H1 (cell line): ENCODE measurements at regions not wholly inside any gene's neighbourhood (a gene's known extent, or its start where the extent isn't known, plus 50 kb on each side); places are given as distances from the start of the nearest gene placed in this dataset.

ENCODE experiments used
- CTCF ChIA-PET: fragments of 300-600 bp; sonication (Branson Sonifier 250); formaldehyde crosslinking; loops from one replicate; lab custom pipeline; 2021; ENCODE audit not compliant: partially characterized antibody; lab: Charles Lee
- POLR2A ChIA-PET: fragments of 300-600 bp; sonication (Branson Sonifier 250); formaldehyde crosslinking; loops from one replicate; lab custom pipeline; 2021; ENCODE audit warnings: inconsistent platforms; ENCODE audit not compliant: partially characterized antibody; lab: Charles Lee
- DNase-seq, 2 experiments: peaks; one replicate each; pipeline versions ENCODE4 v3.0.0 to v3.0.0-alpha.2; 2010 to 2022; ENCODE audit warnings: low spot score in 2 of 2, low read depth in 1 of 2, mixed read lengths in 1 of 2
- FAIRE-seq: peaks from 2 replicates; lab custom pipeline; 2011; peaks lifted over from hg19 to GRCh38; lab: Jason Lieb, UNC
- H2AFZ ChIP-seq: 2 replicates; pipeline ENCODE4 v1.8.1; 2012; ENCODE audit warnings: low read length, inconsistent platforms
- H2AK5ac ChIP-seq: 2 replicates; pipeline ENCODE4 v1.6.1; 2013; ENCODE audit warnings: low read depth, low read length
- H2BK120ac ChIP-seq: replicated peaks from 2 replicates; pipeline ENCODE3; 2013; ENCODE audit warnings: low read depth, low read length, inconsistent platforms
- H2BK12ac ChIP-seq: 2 replicates; pipeline ENCODE4 v1.6.1; 2013; ENCODE audit warnings: low read depth, low read length
- H2BK15ac ChIP-seq: 2 replicates; pipeline ENCODE4 v1.6.1; 2013; ENCODE audit warnings: low read length
- H2BK20ac ChIP-seq: 2 replicates; pipeline ENCODE4 v1.6.1; 2013; ENCODE audit warnings: low read length
- H2BK5ac ChIP-seq: 2 replicates; pipeline ENCODE4 v1.6.1; 2013; ENCODE audit warnings: low read depth, low read length
- H3K14ac ChIP-seq: 2 replicates; pipeline ENCODE4 v1.6.1; 2013; ENCODE audit warnings: inconsistent platforms; ENCODE audit not compliant: insufficient read length
- H3K18ac ChIP-seq: 2 replicates; pipeline ENCODE4 v1.6.1; 2013; ENCODE audit warnings: low read length; ENCODE audit errors: extremely low read depth
- H3K23ac ChIP-seq: 2 replicates; pipeline ENCODE4 v1.6.1; 2013; ENCODE audit warnings: inconsistent platforms; ENCODE audit not compliant: insufficient read length
- H3K23me2 ChIP-seq: 2 replicates; pipeline ENCODE4 v1.6.1; 2013; ENCODE audit warnings: low read depth, low read length
- H3K27ac ChIP-seq: 2 replicates; pipeline ENCODE4 v1.6.1; 2011; ENCODE audit warnings: low read depth, low read length, inconsistent platforms
- H3K27me3 ChIP-seq, 4 experiments: replicated peaks in 1 of 4; 1 replicate in 1 of 4; 2 replicates in 3 of 4; pipeline versions ENCODE4 v1.6.1 to v1.8.1; 2011 to 2013; ENCODE audit warnings: low read length in 3 of 4, mild to moderate bottlenecking in 3 of 4, inconsistent platforms in 2 of 4, mixed read lengths in 2 of 4, moderate library complexity in 1 of 4; ENCODE audit not compliant: control insufficient read depth in 3 of 4, insufficient read depth in 3 of 4; ENCODE audit errors: extremely low read depth in 1 of 4
- H3K36me3 ChIP-seq, 4 experiments: 2 replicates each; pipeline versions ENCODE4 v1.6.1 to v1.8.1; 2011 to 2013; ENCODE audit warnings: mild to moderate bottlenecking in 4 of 4, low read length in 3 of 4, moderate library complexity in 2 of 4, control low read depth in 1 of 4, inconsistent platforms in 1 of 4; ENCODE audit not compliant: insufficient read depth in 4 of 4, control insufficient read depth in 2 of 4
- H3K4ac ChIP-seq: replicated peaks from 2 replicates; pipeline ENCODE3; 2013; ENCODE audit warnings: low read length, low read depth, mixed read lengths, inconsistent platforms; ENCODE audit not compliant: insufficient read length
- H3K4me1 ChIP-seq, 4 experiments: replicated peaks in 1 of 4; 1 replicate in 1 of 4; 2 replicates in 3 of 4; pipeline versions ENCODE4 v1.6.1 to v1.8.1; 2011 to 2013; ENCODE audit warnings: low read length in 3 of 4, inconsistent platforms in 2 of 4, mixed read lengths in 1 of 4; ENCODE audit not compliant: insufficient read depth in 4 of 4, control insufficient read depth in 3 of 4
- H3K4me2 ChIP-seq, 2 experiments: 2 replicates each; pipeline versions ENCODE4 v1.6.1 to v1.8.1; 2011 to 2013; ENCODE audit warnings: low read depth in 2 of 2, low read length in 2 of 2, control low read depth in 1 of 2, inconsistent platforms in 1 of 2, mild to moderate bottlenecking in 1 of 2; ENCODE audit not compliant: insufficient read depth in 1 of 2
- H3K4me3 ChIP-seq, 4 experiments: fragments of 200-600, 300-600 bp in 1 of 4; sonication (generic), shearing (Covaris generic), sonication (Bioruptor Twin) in 1 of 4; 2 replicates each; pipeline versions ENCODE4 v1.5.1 to v1.8.1; 2011 to 2016; ENCODE audit warnings: low read length in 4 of 4, low read depth in 3 of 4, control low read depth in 2 of 4, inconsistent platforms in 2 of 4, mild to moderate bottlenecking in 2 of 4, mixed read lengths in 1 of 4, moderate library complexity in 1 of 4; ENCODE audit not compliant: insufficient read depth in 2 of 4; ENCODE audit errors: extremely low read depth in 1 of 4
- H3K56ac ChIP-seq: replicated peaks from 2 replicates; pipeline ENCODE3; 2013; ENCODE audit warnings: low read depth, mild to moderate bottlenecking, mixed read lengths, low read length, inconsistent platforms; ENCODE audit not compliant: insufficient read length
- H3K79me1 ChIP-seq: 2 replicates; pipeline ENCODE4 v1.6.1; 2013; ENCODE audit warnings: low read depth, low read length, control low read depth
- H3K79me2 ChIP-seq, 2 experiments: 2 replicates each; pipeline versions ENCODE4 v1.6.1 to v1.8.1; 2012 to 2013; ENCODE audit warnings: low read length in 2 of 2, mild to moderate bottlenecking in 2 of 2, inconsistent platforms in 1 of 2; ENCODE audit not compliant: insufficient read depth in 2 of 2, control insufficient read depth in 1 of 2
- H3K9ac ChIP-seq, 4 experiments: replicated peaks in 1 of 4; 1 replicate in 1 of 4; 2 replicates in 3 of 4; pipeline versions ENCODE4 v1.6.1 to v1.8.1; 2011 to 2013; ENCODE audit warnings: low read depth in 3 of 4, low read length in 3 of 4, control low read depth in 2 of 4, mild to moderate bottlenecking in 2 of 4, moderate library complexity in 2 of 4, inconsistent platforms in 1 of 4; ENCODE audit errors: extremely low read depth in 1 of 4
- H3K9me3 ChIP-seq, 2 experiments: 2 replicates each; pipeline versions ENCODE4 v1.6.1 to v1.8.1; 2012 to 2013; ENCODE audit warnings: mild to moderate bottlenecking in 2 of 2, moderate library complexity in 2 of 2, control low read depth in 1 of 2, inconsistent platforms in 1 of 2, low read depth in 1 of 2, low read length in 1 of 2, mixed read lengths in 1 of 2; ENCODE audit not compliant: insufficient read depth in 2 of 2
- H4K20me1 ChIP-seq, 2 experiments: replicated peaks in 1 of 2; 2 replicates each; pipeline versions ENCODE3 to v1.8.1; 2011 to 2013; ENCODE audit warnings: inconsistent platforms in 2 of 2, low read length in 2 of 2, mild to moderate bottlenecking in 1 of 2; ENCODE audit not compliant: insufficient read depth in 2 of 2, control insufficient read depth in 1 of 2
- H4K5ac ChIP-seq: 2 replicates; pipeline ENCODE4 v1.6.1; 2013; ENCODE audit warnings: low read length, low read depth, mixed read lengths, inconsistent platforms; ENCODE audit not compliant: insufficient read length
- H4K8ac ChIP-seq: 2 replicates; pipeline ENCODE4 v1.8.0; 2013; ENCODE audit warnings: mild to moderate bottlenecking, moderate library complexity, low read length, inconsistent platforms; ENCODE audit not compliant: insufficient read depth; ENCODE audit errors: extremely low read depth
- H4K91ac ChIP-seq: replicated peaks from 2 replicates; pipeline ENCODE3; 2013; ENCODE audit warnings: low read length, mixed read lengths, inconsistent platforms; ENCODE audit not compliant: insufficient read length
- ASH2L ChIP-seq: fragments of 200-600, 300-600 bp; sonication (generic); IDR thresholded peaks from one replicate; pipeline ENCODE4 v1.7.1; 2017; ENCODE audit warnings: low read length
- BACH1 ChIP-seq: IDR thresholded peaks from 2 replicates; pipeline ENCODE4 v1.6.1; 2012; ENCODE audit warnings: low read length, improper control_type of control experiment
- BCL11A ChIP-seq, 2 experiments: IDR thresholded peaks; one replicate each; pipeline ENCODE4 v1.6.1; 2011; ENCODE audit warnings: low read depth in 2 of 2, low read length in 2 of 2, mild to moderate bottlenecking in 2 of 2
- CREB1 ChIP-seq: IDR thresholded peaks from 2 replicates; pipeline ENCODE4 v1.6.1; 2012; ENCODE audit warnings: inconsistent platforms
- FOSL1 ChIP-seq: IDR thresholded peaks from 2 replicates; pipeline ENCODE4 v1.6.1; 2011; ENCODE audit warnings: mild to moderate bottlenecking, low read depth, low read length, moderate library complexity; ENCODE audit not compliant: insufficient read depth
- GTF2F1 ChIP-seq: IDR thresholded peaks from 2 replicates; pipeline ENCODE4 v1.6.1; 2012; ENCODE audit warnings: low read depth, low read length, improper control_type of control experiment, borderline replicate concordance
- NANOG ChIP-seq: IDR thresholded peaks from 2 replicates; pipeline ENCODE4 v1.6.1; 2011; ENCODE audit warnings: low read length, low read depth, mild to moderate bottlenecking, inconsistent platforms; ENCODE audit not compliant: insufficient read depth, poor library complexity, severe bottlenecking
- RFX5 ChIP-seq: IDR thresholded peaks from 2 replicates; pipeline ENCODE4 v1.6.1; 2011; ENCODE audit warnings: low read depth, low read length, improper control_type of control experiment, borderline replicate concordance
- RNF2 ChIP-seq: fragments of 200-900, 300-1000 bp; sonication (generic); IDR thresholded peaks from 2 replicates; pipeline ENCODE4 v1.7.1; 2016; ENCODE audit warnings: borderline replicate concordance, low read depth, mild to moderate bottlenecking, antibody characterized with exemption, low read length; ENCODE audit not compliant: poor library complexity, severe bottlenecking; ENCODE audit errors: missing control alignments
- SIN3A ChIP-seq, 2 experiments: IDR thresholded peaks in 1 of 2; conservative IDR thresholded peaks in 1 of 2; 2 replicates each; pipeline ENCODE4 v1.6.1; 2011 to 2012; ENCODE audit warnings: low read length in 2 of 2, improper control_type of control experiment in 1 of 2, low read depth in 1 of 2, mild to moderate bottlenecking in 1 of 2
- SP2 ChIP-seq: IDR thresholded peaks from 2 replicates; pipeline ENCODE4 v1.6.1; 2012; ENCODE audit warnings: mild to moderate bottlenecking, low read length, inconsistent platforms
- whole genome bisulfite sequencing, 2 experiments: shearing (Covaris generic) in 1 of 2; methylation state at CpG; one replicate each; pipeline versions ENCODE4 v1.1.6 to v1.1.7; 2013 to 2015; ENCODE audit warnings: low lambda C conversion rate in 2 of 2, mixed read lengths in 2 of 2, inconsistent platforms in 1 of 2, low coverage in 1 of 2, missing lambda C conversion rate in 1 of 2; ENCODE audit not compliant: insufficient replicate concordance in 2 of 2, insufficient coverage in 1 of 2, insufficient read length in 1 of 2; ENCODE audit errors: extremely low coverage in 1 of 2, missing lambda C conversion rate in 1 of 2; 5-methylcytosine and 5-hydroxymethylcytosine counted together
- TF ChIP-seq, protein P1 (sequence below): IDR thresholded peaks from 2 replicates; pipeline ENCODE4 v1.6.1; 2011; ENCODE audit warnings: low read length, improper control_type of control experiment

DNA sequence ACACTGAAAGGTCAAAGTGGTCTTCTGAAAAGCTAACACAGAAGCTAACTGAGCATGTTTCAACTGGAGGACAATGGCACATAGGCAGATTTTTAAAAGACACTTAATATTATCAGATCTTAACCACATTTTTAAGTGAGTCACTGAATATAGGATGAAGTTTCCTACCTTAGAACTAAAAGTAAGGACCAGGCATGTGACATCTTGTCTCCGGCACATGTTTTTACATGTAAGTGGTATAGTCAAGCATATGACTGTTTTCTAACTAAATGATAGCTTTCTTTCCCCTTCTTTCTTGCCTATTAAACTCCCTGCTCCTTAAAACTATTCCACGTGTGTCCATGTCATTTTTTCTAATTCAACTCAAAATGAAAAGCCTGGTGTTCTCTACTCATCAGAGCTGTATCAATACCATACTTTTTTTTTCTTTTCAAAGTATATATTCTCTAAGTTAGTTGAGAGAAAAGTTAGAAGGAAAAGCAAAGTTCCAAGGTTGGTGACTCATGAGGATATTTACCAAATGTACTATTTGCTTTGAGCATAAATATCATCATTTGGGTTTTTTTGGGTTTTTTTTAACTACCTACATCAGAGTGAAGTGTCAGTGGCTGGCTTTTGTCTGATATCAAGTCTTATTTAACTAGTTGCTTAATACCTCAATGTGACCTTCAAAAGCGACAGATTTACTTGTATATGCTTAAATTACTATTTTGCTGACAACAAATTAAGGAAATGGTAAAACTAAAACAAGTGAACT is 127.5 kb downstream of the CRPPA start:
- Histone ChIP-seq H4K91ac (no peak overlapping the region), H3K23me2 (no peaks in the 10 kb centered on the region), H3K27ac (no peak overlapping the region), H4K5ac (no peak overlapping the region), H2BK120ac (no peak overlapping the region), H3K4me1 (no peaks in the 10 kb centered on the region), H3K79me2 (no peaks in the 10 kb centered on the region), H3K4ac (no peak overlapping the region), H4K20me1 (no peaks in the 10 kb centered on the region), H2BK20ac (no peak overlapping the region), H3K18ac (no peak overlapping the region), H3K23ac (no peak overlapping the region), H3K4me2 (no peak overlapping the region), H3K9me3 (no peaks in the 10 kb centered on the region), H3K4me3 (no peak overlapping the region), H2BK12ac (no peak overlapping the region), H3K9ac (no peak overlapping the region), H3K27me3 (no peaks in the 10 kb centered on the region), H3K14ac (no peak overlapping the region), H4K8ac (no peak overlapping the region), H2AFZ (no peak overlapping the region), H3K36me3 (no peaks in the 10 kb centered on the region), H2BK15ac (no peak overlapping the region), H2BK5ac (no peak overlapping the region), H3K79me1 (no peaks in the 10 kb centered on the region), H3K56ac (no peak overlapping the region), H2AK5ac (no peak overlapping the region)
- ChIA-PET POLR2A (no interaction called here), CTCF (no interaction called here)
- 91% methylated on average over 3 of the region's 3 CpGs; no CpG with 5 or more reads in 1 of the 2 experiments for WGBS, 2 experiments
- FAIRE-seq (no peak), DNase-seq (no peak)
- TF ChIP-seq ASH2L (no peak), BACH1 (no peak), SP2 (no peak), SIN3A (conservative IDR thresholded peaks at IDR 0.05 in 1 of 2, IDR thresholded peaks at IDR 0.05 in 1 of 2; ENCODE audit: low read depth in 1 of 2, low read length in 2 of 2) (no peak), FOSL1 (no peak), RNF2 (no peak), GTF2F1 (no peak), NANOG (no peak), CREB1 (no peak), BCL11A (IDR thresholded peaks at IDR 0.05; ENCODE audit: low read depth in 2 of 2, low read length in 2 of 2) (no peak), RFX5 (no peak)
- TF ChIP-seq, protein P1, sequence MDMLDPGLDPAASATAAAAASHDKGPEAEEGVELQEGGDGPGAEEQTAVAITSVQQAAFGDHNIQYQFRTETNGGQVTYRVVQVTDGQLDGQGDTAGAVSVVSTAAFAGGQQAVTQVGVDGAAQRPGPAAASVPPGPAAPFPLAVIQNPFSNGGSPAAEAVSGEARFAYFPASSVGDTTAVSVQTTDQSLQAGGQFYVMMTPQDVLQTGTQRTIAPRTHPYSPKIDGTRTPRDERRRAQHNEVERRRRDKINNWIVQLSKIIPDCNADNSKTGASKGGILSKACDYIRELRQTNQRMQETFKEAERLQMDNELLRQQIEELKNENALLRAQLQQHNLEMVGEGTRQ = no peak
